Peyer's patch (tissue), 4 donors: ENCODE measurements at regions not wholly inside any gene's neighbourhood (a gene's known extent, or its start where the extent isn't known, plus 50 kb on each side); places are given as distances from the start of the nearest gene placed in this dataset.

Experiments
- POLR2A ChIP-seq, 2 donors: fragments of 450-650 bp; IDR thresholded peaks; one replicate each; pipeline ENCODE4 v1.5.1; 2017; ENCODE audit warnings: antibody characterized with exemption in 2 of 2, mild to moderate bottlenecking in 2 of 2, moderate library complexity in 2 of 2
- TF ChIP-seq, protein P1 (sequence below), 6 experiments: fragments of 450-650 bp in 4 of 6; fragments of 200-600 bp in 2 of 6; sonication (generic) in 1 of 6; IDR thresholded peaks; one replicate each; pipeline ENCODE4 v1.5.1; 2017 to 2019; ENCODE audit warnings: antibody characterized with exemption in 6 of 6, mild to moderate bottlenecking in 3 of 6, moderate library complexity in 1 of 6

DNA sequence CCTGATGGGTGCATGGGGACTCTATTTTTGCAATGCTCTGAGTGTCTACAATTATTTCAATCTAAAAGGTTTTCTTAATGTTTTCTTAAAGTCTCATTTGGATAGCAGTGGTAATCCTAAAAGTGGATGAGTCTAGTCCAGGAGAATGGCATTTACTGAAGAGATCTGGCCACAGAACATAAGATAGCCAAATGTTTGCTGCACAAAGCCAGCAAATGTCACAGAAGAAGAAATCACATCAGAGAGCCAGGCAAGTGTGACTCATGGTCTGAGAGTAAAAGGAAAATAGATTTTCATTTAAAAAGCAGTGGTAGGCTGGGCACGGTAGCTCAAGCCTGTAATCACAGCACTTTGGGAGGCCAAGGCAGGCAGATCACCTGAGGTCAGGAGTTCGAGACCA lies 352.7 kb upstream of the GRAMD2B start:
- no peak for TF ChIP-seq POLR2A (IDR thresholded peaks at IDR 0.05)
- TF ChIP-seq, protein P1, sequence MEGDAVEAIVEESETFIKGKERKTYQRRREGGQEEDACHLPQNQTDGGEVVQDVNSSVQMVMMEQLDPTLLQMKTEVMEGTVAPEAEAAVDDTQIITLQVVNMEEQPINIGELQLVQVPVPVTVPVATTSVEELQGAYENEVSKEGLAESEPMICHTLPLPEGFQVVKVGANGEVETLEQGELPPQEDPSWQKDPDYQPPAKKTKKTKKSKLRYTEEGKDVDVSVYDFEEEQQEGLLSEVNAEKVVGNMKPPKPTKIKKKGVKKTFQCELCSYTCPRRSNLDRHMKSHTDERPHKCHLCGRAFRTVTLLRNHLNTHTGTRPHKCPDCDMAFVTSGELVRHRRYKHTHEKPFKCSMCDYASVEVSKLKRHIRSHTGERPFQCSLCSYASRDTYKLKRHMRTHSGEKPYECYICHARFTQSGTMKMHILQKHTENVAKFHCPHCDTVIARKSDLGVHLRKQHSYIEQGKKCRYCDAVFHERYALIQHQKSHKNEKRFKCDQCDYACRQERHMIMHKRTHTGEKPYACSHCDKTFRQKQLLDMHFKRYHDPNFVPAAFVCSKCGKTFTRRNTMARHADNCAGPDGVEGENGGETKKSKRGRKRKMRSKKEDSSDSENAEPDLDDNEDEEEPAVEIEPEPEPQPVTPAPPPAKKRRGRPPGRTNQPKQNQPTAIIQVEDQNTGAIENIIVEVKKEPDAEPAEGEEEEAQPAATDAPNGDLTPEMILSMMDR (IDR thresholded peaks at IDR 0.05), result no peak
